Endothelial cell of umbilical vein (primary cell): ENCODE measurements at regions not wholly inside any gene's neighbourhood (a gene's known extent, or its start where the extent isn't known, plus 50 kb on each side); places are given as distances from the start of the nearest gene placed in this dataset.

Source experiments
- BruUV-seq: library from RNA; stranded (reverse); fragments of 400-500 nt; replicated peaks from 2 replicates; lab custom pipeline; 2021; lab: Mats Ljungman, UMichigan
- CTCF ChIA-PET: fragments of 300-600, 350-600 bp; sonication (Branson Sonifier 250); formaldehyde crosslinking; loops from one replicate; lab custom pipeline; 2021; ENCODE audit warnings: antibody characterized with exemption, inconsistent platforms; lab: Charles Lee
- POLR2A ChIA-PET: fragments of 300-600, 350-600 bp; sonication (Branson Sonifier 250); formaldehyde crosslinking; loops from one replicate; lab custom pipeline; 2021; ENCODE audit warnings: antibody characterized with exemption, inconsistent platforms; lab: Charles Lee
- DNase-seq: peaks from one replicate; pipeline ENCODE4 v3.0.0-alpha.2; 2011; ENCODE audit warnings: low read depth, low spot score
- FAIRE-seq: peaks from 2 replicates; lab custom pipeline; 2011; peaks lifted over from hg19 to GRCh38; lab: Jason Lieb, UNC
- H2AFZ ChIP-seq: 2 replicates; pipeline ENCODE4 v1.6.0; 2012; ENCODE audit warnings: low read depth, low read length, control low read depth, inconsistent platforms
- H3K27ac ChIP-seq: 2 replicates; pipeline ENCODE4 v1.5.1; 2011; ENCODE audit warnings: low read depth, mild to moderate bottlenecking, control low read depth, low read length, moderate library complexity; ENCODE audit not compliant: insufficient read depth
- H3K27me3 ChIP-seq, 2 experiments: 2 replicates each; pipeline versions ENCODE4 v1.6.0 to v1.6.1; 2011; ENCODE audit warnings: low read length in 2 of 2, mixed read lengths in 1 of 2; ENCODE audit not compliant: control insufficient read depth in 2 of 2, insufficient read depth in 2 of 2
- H3K36me3 ChIP-seq, 2 experiments: 2 replicates in 1 of 2; 3 replicates in 1 of 2; pipeline ENCODE4 v1.5.1; 2011; ENCODE audit warnings: low read length in 2 of 2, mild to moderate bottlenecking in 1 of 2, moderate library complexity in 1 of 2; ENCODE audit not compliant: control insufficient read depth in 2 of 2, insufficient read depth in 2 of 2; ENCODE audit errors: extremely low read depth in 1 of 2
- H3K4me1 ChIP-seq: 3 replicates; pipeline ENCODE4 v1.5.1; 2011; ENCODE audit warnings: mild to moderate bottlenecking, low read length; ENCODE audit not compliant: control insufficient read depth, insufficient read depth; ENCODE audit errors: extremely low read depth
- H3K4me2 ChIP-seq: 2 replicates; pipeline ENCODE4 v1.6.1; 2011; ENCODE audit warnings: low read length, control low read depth, mixed read lengths; ENCODE audit not compliant: insufficient read depth
- H3K4me3 ChIP-seq, 3 experiments: fragments of 200-600 bp in 1 of 3; sonication (generic), shearing (Covaris generic) in 1 of 3; replicated peaks in 1 of 3; 2 replicates each; pipeline ENCODE4 v1.5.1; 2011 to 2016; ENCODE audit warnings: control low read depth in 3 of 3, low read length in 3 of 3, mild to moderate bottlenecking in 2 of 3, inconsistent platforms in 1 of 3, low read depth in 1 of 3, moderate library complexity in 1 of 3; ENCODE audit not compliant: insufficient read depth in 1 of 3
- H3K79me2 ChIP-seq: 2 replicates; pipeline ENCODE4 v1.6.0; 2012; ENCODE audit warnings: low read length, inconsistent platforms; ENCODE audit not compliant: control insufficient read depth, insufficient read depth
- H3K9ac ChIP-seq: replicated peaks from 2 replicates; pipeline ENCODE3; 2011; ENCODE audit warnings: low read length, control low read depth; ENCODE audit not compliant: insufficient read depth; ENCODE audit errors: extremely low read depth
- H3K9me1 ChIP-seq: replicated peaks from 3 replicates; pipeline ENCODE4 v1.6.0; 2011; ENCODE audit warnings: mild to moderate bottlenecking, low read length; ENCODE audit not compliant: control insufficient read depth, insufficient read depth; ENCODE audit errors: extremely low read depth
- H3K9me3 ChIP-seq: replicated peaks from 2 replicates; pipeline ENCODE4 v1.5.1; 2012; ENCODE audit warnings: low read length, inconsistent platforms; ENCODE audit not compliant: control insufficient read depth, insufficient read depth
- H4K20me1 ChIP-seq: replicated peaks from 2 replicates; pipeline ENCODE3; 2011; ENCODE audit warnings: mild to moderate bottlenecking, low read length; ENCODE audit not compliant: control insufficient read depth, insufficient read depth; ENCODE audit errors: extremely low read depth
- EZH2 ChIP-seq: IDR thresholded peaks from 2 replicates; pipeline ENCODE4 v1.6.1; 2012; ENCODE audit warnings: borderline replicate concordance, low read depth, mild to moderate bottlenecking, moderate library complexity, low read length, inconsistent platforms; ENCODE audit not compliant: severe bottlenecking
- FOS ChIP-seq: IDR thresholded peaks from 2 replicates; pipeline ENCODE4 v1.6.1; 2011; ENCODE audit warnings: mild to moderate bottlenecking, low read length, moderate library complexity, borderline replicate concordance; ENCODE audit not compliant: insufficient read depth
- GATA2 ChIP-seq: IDR thresholded peaks from 2 replicates; pipeline ENCODE4 v1.7.0; 2011; ENCODE audit warnings: low read depth, mild to moderate bottlenecking, moderate library complexity, mixed read lengths, low read length; ENCODE audit not compliant: insufficient read length, insufficient read depth
- JUN ChIP-seq: IDR thresholded peaks from 2 replicates; pipeline ENCODE4 v1.6.1; 2011; ENCODE audit warnings: borderline replicate concordance, low read depth; ENCODE audit not compliant: insufficient read length, insufficient read depth
- MYC ChIP-seq: IDR thresholded peaks from one replicate; pipeline ENCODE4 v1.6.1; 2011; ENCODE audit warnings: mild to moderate bottlenecking, low read depth, low read length
- POLR2A ChIP-seq: IDR thresholded peaks from 2 replicates; pipeline ENCODE4 v1.6.1; 2012; ENCODE audit warnings: low read depth, mild to moderate bottlenecking, control low read depth, low read length
- POLR2AphosphoS5 ChIP-seq: IDR thresholded peaks from 2 replicates; pipeline ENCODE4 v1.6.1; 2012; ENCODE audit warnings: low read depth, mild to moderate bottlenecking, control low read depth, low read length, moderate library complexity; ENCODE audit not compliant: insufficient read depth
- dilution Hi-C: fragments of 300-500 bp; cut with MboI; formaldehyde crosslinking; loops from one replicate; pipeline ENCODE4 v1.15.0; 2019; ENCODE audit warnings: low sequenced_read_pairs; ENCODE audit not compliant: extremely low pct_ligation_motif_present
- intact Hi-C: fragments of 100-400 bp; cut with micrococcal nuclease; formaldehyde crosslinking; loops from one replicate; pipeline ENCODE4 v1.10.0; 2022
- TF ChIP-seq, protein P1 (sequence below): IDR thresholded peaks from 2 replicates; pipeline ENCODE4 v1.6.1; 2011; ENCODE audit not compliant: insufficient read depth, insufficient read length
- TF ChIP-seq, protein P2 (sequence below), 2 donors: IDR thresholded peaks; 1 replicate in 1 of 2; 2 replicates in 1 of 2; pipeline ENCODE4 v1.5.1; 2011; ENCODE audit warnings: low read length in 2 of 2, mild to moderate bottlenecking in 2 of 2, moderate library complexity in 2 of 2, control low read depth in 1 of 2, inconsistent platforms in 1 of 2, low read depth in 1 of 2; ENCODE audit not compliant: insufficient read depth in 1 of 2; ENCODE audit errors: extremely low read depth in 1 of 2

DNA sequence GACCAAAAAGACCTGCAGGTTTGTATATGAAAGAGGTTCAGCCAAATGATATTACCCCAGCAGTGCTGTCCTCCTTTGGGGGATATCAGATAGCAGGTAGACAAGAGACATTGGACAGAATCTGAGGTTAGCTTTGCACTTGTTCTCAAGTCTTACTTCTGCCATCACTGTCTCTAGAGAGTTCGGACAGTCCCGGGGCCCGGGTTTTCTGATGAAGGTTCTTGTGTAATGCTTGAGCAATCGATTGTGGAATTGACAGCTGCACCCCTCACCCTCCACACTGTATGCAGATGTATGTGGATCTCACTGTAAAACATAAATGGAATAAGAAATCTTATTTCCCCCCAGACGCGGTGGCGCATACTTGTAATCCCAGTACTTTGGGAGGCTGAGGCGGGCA is 56.2 kb upstream of the MORC3 start:
- no peaks in the 10 kb centered on the region for H3K79me2 ChIP-seq
- BruUV-seq = no TSS peak
- H4K20me1 ChIP-seq = no peaks in the 10 kb centered on the region
- no peak overlapping the region for H3K9ac ChIP-seq
- no peak overlapping the region for H3K27ac ChIP-seq
- POLR2A ChIA-PET = interaction anchor here (0.7 kb wide), 1 partner anchor 425 kb away, joined by 4 read pairs; no protein-coding TSS in a partner anchor
- DNase-seq (no peak), FAIRE-seq (no peak)
- H3K9me3 ChIP-seq = no peaks in the 10 kb centered on the region
- H3K9me1 ChIP-seq = no peaks in the 10 kb centered on the region
- CTCF ChIA-PET = interaction anchor here (0.8 to 2.2 kb wide), 3 partner anchors 10 to 18 kb away, joined by 3 to 8 read pairs (median 5); no protein-coding TSS in a partner anchor
- no peak overlapping the region for H3K4me2 ChIP-seq
- H3K36me3 ChIP-seq = no peaks in the 10 kb centered on the region
- dilution Hi-C loops (no loop called here), intact Hi-C loops (loop anchor here (5.0 kb wide), 1 partner anchor 111 kb away; no protein-coding TSS in a partner anchor)
- H3K4me3 ChIP-seq = no peak overlapping the region
- TF ChIP-seq MYC (no peak), POLR2AphosphoS5 (no peak), GATA2 (no peak), JUN (no peak), FOS (no peak), POLR2A (no peak), EZH2 (no peak)
- TF ChIP-seq, protein P1, sequence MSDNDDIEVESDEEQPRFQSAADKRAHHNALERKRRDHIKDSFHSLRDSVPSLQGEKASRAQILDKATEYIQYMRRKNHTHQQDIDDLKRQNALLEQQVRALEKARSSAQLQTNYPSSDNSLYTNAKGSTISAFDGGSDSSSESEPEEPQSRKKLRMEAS = no peak
- TF ChIP-seq, protein P2, sequence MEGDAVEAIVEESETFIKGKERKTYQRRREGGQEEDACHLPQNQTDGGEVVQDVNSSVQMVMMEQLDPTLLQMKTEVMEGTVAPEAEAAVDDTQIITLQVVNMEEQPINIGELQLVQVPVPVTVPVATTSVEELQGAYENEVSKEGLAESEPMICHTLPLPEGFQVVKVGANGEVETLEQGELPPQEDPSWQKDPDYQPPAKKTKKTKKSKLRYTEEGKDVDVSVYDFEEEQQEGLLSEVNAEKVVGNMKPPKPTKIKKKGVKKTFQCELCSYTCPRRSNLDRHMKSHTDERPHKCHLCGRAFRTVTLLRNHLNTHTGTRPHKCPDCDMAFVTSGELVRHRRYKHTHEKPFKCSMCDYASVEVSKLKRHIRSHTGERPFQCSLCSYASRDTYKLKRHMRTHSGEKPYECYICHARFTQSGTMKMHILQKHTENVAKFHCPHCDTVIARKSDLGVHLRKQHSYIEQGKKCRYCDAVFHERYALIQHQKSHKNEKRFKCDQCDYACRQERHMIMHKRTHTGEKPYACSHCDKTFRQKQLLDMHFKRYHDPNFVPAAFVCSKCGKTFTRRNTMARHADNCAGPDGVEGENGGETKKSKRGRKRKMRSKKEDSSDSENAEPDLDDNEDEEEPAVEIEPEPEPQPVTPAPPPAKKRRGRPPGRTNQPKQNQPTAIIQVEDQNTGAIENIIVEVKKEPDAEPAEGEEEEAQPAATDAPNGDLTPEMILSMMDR (IDR thresholded peaks at IDR 0.05; ENCODE audit: extremely low read depth in 1 of 2, insufficient read depth in 1 of 2, low read depth in 1 of 2, low read length in 2 of 2) = no peak
- no peaks in the 10 kb centered on the region for H3K27me3 ChIP-seq
- H3K4me1 ChIP-seq = peaks cover 3% of the 10 kb centered on the region
- no peak overlapping the region for H2AFZ ChIP-seq
